Psoas muscle (tissue), 7 donors: ENCODE measurements at regions not wholly inside any gene's neighbourhood (a gene's known extent, or its start where the extent isn't known, plus 50 kb on each side); places are given as distances from the start of the nearest gene placed in this dataset.

ENCODE experiments used
- ATAC-seq, 4 donors: fragments of 200-7000 bp; cut with Tn5 transposase; one replicate each; pipeline ENCODE4 v1.9.1; 2020; ENCODE audit warnings: moderate library complexity in 3 of 4, mild to moderate bottlenecking in 2 of 4
- DNase-seq, 2 donors: peaks; one replicate each; pipeline ENCODE4 v3.0.0-alpha.2; 2020
- H3K27ac ChIP-seq: fragments of 200-600 bp; one replicate; pipeline ENCODE4 v1.8.0; 2022
- H3K27me3 ChIP-seq, 3 donors: fragments of 200-600 bp in 1 of 3; one replicate each; pipeline versions ENCODE4 v1.6.1 to v1.8.0; 2013 to 2022; ENCODE audit warnings: low read length in 2 of 3, mild to moderate bottlenecking in 2 of 3, moderate library complexity in 1 of 3; ENCODE audit not compliant: insufficient read depth in 3 of 3
- H3K36me3 ChIP-seq, 2 donors: fragments of 200-600 bp in 1 of 2; one replicate each; pipeline versions ENCODE4 v1.6.1 to v1.8.0; 2013 to 2022; ENCODE audit warnings: low read depth in 1 of 2, mild to moderate bottlenecking in 1 of 2, moderate library complexity in 1 of 2; ENCODE audit not compliant: insufficient read depth in 1 of 2
- H3K4me1 ChIP-seq: fragments of 200-600 bp; one replicate; pipeline ENCODE4 v1.8.0; 2022
- H3K4me3 ChIP-seq: fragments of 200-600 bp; one replicate; pipeline ENCODE4 v1.8.0; 2022; ENCODE audit warnings: mild to moderate bottlenecking
- H3K9me3 ChIP-seq: fragments of 200-600 bp; one replicate; pipeline ENCODE4 v1.8.0; 2022
- WGBS, 3 donors: extraction: QIAGEN DNeasy Blood & Tissue Kit; methylation state at CpG; one replicate each; pipeline versions ENCODE4 v1.1.6 to v1.1.7; 2013; 5-methylcytosine and 5-hydroxymethylcytosine counted together
- intact Hi-C, 2 donors: fragments of 100-400 bp; cut with DNase I; formaldehyde crosslinking; loops; one replicate each; pipeline versions ENCODE4 v1.11.0 to v1.14.2; 2022
- TF ChIP-seq, protein P1 (sequence below): fragments of 200-600 bp; IDR thresholded peaks from one replicate; pipeline ENCODE4 v1.8.0; 2022; ENCODE audit warnings: antibody characterized with exemption
- donor health status: healthy with polysubstance abuse.
- donor health status: DM: no; HTN: no; CAD: no; lungs with moderate emphysema.
- donor health status: Bipolar disorder and iron deficiency.
- donor health status: healthy.
- donor health status: DM: yes; HTN: yes; CAD: no.
- donor health status: DM: no; HTN: no; CAD: no.
- donor health status: DM: yes; HTN: yes; CAD: no.

DNA sequence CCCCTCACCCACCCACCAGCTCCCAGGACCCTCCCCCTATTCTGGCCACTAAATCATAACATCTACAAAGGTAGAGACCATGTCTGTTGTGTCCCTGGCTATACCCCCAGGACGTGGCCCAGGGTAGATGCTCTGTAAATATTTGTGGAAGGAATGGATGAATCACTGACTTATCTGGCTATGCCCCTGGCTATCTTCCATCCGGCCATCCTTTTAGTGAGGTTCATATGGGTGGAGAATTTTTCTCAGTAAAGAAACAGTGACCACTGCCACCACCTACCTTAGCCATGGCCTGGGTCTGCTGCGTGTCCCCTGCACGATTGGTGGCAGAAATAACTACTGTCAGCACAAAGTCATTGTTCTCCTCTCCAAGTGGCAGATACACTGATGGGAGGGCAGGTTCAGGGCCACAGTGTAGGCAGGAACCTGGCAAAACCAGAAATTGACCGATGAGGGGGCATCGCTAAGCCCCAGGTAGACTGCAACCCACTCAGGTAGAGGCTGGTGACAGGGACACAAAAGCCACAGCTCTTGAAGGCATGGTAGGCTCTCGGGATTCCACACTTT is 63.1 kb upstream of the BCO1 start:
- no peaks in the 10 kb centered on the region for H3K36me3 ChIP-seq
- intact Hi-C loops, result no loop called here
- no peaks in the 10 kb centered on the region for H3K9me3 ChIP-seq
- H3K27ac ChIP-seq, result no peak overlapping the region
- ATAC-seq (no peak), DNase-seq (no peak)
- no peaks in the 10 kb centered on the region for H3K4me1 ChIP-seq
- H3K4me3 ChIP-seq, result no peak overlapping the region
- H3K27me3 ChIP-seq, result no peaks in the 10 kb centered on the region
- 89 to 94% (median 90%) methylated on average over 7 of the region's 7 CpGs for WGBS, 3 donors
- TF ChIP-seq, protein P1, sequence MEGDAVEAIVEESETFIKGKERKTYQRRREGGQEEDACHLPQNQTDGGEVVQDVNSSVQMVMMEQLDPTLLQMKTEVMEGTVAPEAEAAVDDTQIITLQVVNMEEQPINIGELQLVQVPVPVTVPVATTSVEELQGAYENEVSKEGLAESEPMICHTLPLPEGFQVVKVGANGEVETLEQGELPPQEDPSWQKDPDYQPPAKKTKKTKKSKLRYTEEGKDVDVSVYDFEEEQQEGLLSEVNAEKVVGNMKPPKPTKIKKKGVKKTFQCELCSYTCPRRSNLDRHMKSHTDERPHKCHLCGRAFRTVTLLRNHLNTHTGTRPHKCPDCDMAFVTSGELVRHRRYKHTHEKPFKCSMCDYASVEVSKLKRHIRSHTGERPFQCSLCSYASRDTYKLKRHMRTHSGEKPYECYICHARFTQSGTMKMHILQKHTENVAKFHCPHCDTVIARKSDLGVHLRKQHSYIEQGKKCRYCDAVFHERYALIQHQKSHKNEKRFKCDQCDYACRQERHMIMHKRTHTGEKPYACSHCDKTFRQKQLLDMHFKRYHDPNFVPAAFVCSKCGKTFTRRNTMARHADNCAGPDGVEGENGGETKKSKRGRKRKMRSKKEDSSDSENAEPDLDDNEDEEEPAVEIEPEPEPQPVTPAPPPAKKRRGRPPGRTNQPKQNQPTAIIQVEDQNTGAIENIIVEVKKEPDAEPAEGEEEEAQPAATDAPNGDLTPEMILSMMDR, result no peak

DNA sequence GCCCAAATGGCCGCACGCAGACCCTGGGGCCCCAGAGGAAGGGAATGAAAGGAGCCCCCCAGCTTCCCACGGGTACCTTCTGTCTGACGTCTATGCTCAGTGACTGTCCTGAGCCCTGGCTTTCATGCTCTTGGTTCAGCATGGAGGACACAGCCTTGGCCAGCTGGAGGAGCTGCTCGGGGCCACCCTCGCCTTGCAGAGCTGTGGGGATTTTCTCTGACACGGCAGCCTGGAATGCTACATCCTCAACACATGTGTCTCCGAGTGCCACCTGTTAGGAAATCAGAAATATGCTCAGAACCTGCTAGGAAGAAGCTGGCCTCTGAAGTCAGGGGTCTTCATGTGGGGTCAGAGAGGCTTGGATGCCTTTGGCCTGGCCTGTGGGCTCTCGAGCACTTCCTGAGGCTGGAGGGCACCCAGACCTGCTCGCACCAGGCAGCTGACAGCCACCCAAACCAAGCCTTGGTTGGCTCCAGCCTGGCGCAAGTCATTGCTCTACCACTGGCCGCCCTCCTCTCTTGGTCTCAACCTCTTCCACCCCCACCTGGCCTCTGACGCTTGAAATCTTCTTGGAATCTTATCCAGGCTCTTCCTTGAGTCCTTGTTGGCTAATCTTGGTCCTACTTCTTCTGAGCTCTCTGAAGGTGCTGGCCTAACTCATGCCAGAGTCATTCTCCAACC is 63.7 kb upstream of the BCO1 start:
- ATAC-seq, result no peak

DNA sequence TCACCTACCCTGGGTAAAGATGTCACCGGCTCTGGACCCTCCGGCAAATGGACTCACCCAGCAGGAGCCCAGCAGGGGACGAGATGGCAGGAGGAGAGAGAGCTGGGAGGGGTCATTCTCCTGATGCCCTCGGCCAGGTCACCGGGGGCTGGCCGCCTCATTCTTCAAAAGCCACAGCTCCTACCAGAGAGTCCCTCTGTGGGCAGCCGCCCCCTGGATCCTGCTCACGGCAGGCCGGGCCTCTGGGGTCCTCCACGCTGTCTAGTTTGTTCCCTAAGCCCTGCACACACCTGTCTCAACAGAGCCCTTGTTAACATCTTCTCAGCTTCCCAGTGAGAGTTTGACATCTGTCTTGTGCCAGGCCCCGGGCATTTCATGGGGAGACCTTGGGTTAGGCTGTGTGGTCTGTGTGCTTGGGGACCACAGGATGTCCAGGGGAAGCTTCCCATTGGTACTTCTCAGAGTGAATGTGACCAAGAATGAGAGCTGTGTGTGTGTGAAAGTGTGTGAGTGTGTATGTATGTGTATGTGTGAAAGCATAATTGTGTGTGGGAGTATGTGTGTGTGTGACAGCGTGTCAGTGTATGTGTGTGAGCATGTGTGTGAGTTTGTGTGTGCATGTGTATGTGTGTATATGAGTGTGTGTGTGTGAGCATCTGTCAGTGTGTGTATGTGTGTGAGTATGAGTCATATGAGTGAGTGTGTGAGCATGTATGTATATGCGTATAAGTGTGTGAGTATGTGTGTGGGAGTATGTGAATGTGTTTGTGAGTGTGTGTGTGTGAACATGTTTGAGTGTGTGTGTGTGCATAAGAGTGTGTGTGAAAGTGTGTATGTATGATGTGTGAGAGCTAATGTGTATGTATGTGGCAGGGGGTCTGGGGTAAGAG is 65.5 kb upstream of the BCO1 start:
- Histone ChIP-seq H3K9me3 (no peaks in the 10 kb centered on the region), H3K27ac (no peak overlapping the region), H3K36me3 (no peaks in the 10 kb centered on the region), H3K4me3 (no peak overlapping the region), H3K27me3 (no peaks in the 10 kb centered on the region), H3K4me1 (no peaks in the 10 kb centered on the region)
- 69 to 76% (median 70%) methylated on average over 13 of the region's 13 CpGs for WGBS, 3 donors
- DNase-seq (no peak), ATAC-seq (no peak)
- intact Hi-C loops, result no loop called here
- TF ChIP-seq, protein P1, result no peak

More for the DNA sequence above, 63.7 kb upstream of the BCO1 start:
- TF ChIP-seq, protein P1, result no peak
- Histone ChIP-seq H3K27ac (no peak overlapping the region), H3K4me3 (no peak overlapping the region), H3K27me3 (no peaks in the 10 kb centered on the region), H3K4me1 (no peaks in the 10 kb centered on the region), H3K36me3 (no peaks in the 10 kb centered on the region), H3K9me3 (no peaks in the 10 kb centered on the region)
- WGBS, 3 donors, result 76 to 84% (median 80%) methylated on average over 13 of the region's 13 CpGs
- DNase-seq, result no peak
- intact Hi-C loops, result no loop called here

DNA sequence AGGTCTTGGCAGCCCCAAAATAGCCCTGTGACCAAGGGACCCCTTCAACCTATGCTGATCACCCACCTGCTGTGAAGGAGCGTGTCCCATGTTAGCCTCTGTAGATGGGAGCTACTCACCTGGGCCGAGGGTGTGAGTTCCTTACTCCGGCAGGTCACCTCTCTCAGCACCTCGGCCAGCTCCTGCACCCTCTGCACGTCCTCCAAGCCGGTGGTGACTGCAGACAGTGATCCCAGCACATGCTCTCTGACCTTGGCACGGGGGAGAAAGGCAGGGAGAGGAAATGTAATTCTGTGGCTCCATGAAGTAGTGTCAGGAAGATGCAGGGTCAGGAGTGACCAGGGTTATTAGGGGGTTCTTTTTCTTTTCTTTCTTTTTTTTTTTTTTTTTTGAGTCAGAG is 67.7 kb upstream of the BCO1 start:
- no peak overlapping the region for H3K4me3 ChIP-seq
- H3K9me3 ChIP-seq, result no peaks in the 10 kb centered on the region
- no peaks in the 10 kb centered on the region for H3K27me3 ChIP-seq
- intact Hi-C loops, result no loop called here
- H3K36me3 ChIP-seq, result no peaks in the 10 kb centered on the region
- H3K4me1 ChIP-seq, result no peaks in the 10 kb centered on the region
- TF ChIP-seq, protein P1, result no peak
- DNase-seq (no peak), ATAC-seq (no peak)
- H3K27ac ChIP-seq, result no peak overlapping the region
- 44 to 54% (median 52%) methylated on average over 7 of the region's 7 CpGs for WGBS, 3 donors
